ENCODE measurements at regions not wholly inside any gene's neighbourhood (a gene's known extent, or its start where the extent isn't known, plus 50 kb on each side); places are given as distances from the start of the nearest gene placed in this dataset.

- Histone ChIP-seq H3K27ac (no peak overlapping the region), H3K4me3 (no peak overlapping the region)
- DNase-seq (ENCODE audit: low spot score) = no peak
- TF ChIP-seq CTCF (IDR thresholded peaks at IDR 0.05) = no peak
Observed at GRCh38 chr3:132978464-132978863, 59.7 kb upstream of the TMEM108 start.

GRCh38 chr3:132974097-132974496 is 64.1 kb upstream of the TMEM108 start:
- DNase-seq (ENCODE audit: low spot score) = no peak
- no peak for TF ChIP-seq CTCF (IDR thresholded peaks at IDR 0.05)
- no peak overlapping the region for H3K4me3 ChIP-seq
- no peak overlapping the region for H3K27ac ChIP-seq

- TF ChIP-seq CTCF (IDR thresholded peaks at IDR 0.05) = no peak
Observed at GRCh38 chr3:132973441-132973840, 64.8 kb upstream of the TMEM108 start.

GRCh38 chr3:132972333-132972732 is 65.9 kb upstream of the TMEM108 start:
- no peak overlapping the region for H3K4me3 ChIP-seq
- TF ChIP-seq CTCF (IDR thresholded peaks at IDR 0.05) = no peak
- H3K27ac ChIP-seq = no peak overlapping the region
- DNase-seq (ENCODE audit: low spot score) = no peak

More at GRCh38 chr3:132973441-132973840, 64.8 kb upstream of the TMEM108 start:
- Histone ChIP-seq H3K27ac (no peak overlapping the region), H3K4me3 (no peak overlapping the region)
- no peak for DNase-seq (ENCODE audit: low spot score)

- no peak for TF ChIP-seq CTCF (IDR thresholded peaks at IDR 0.05)
- Histone ChIP-seq H3K4me3 (no peak overlapping the region), H3K27ac (no peak overlapping the region)
- no peak for DNase-seq (ENCODE audit: low spot score)
Observed at GRCh38 chr3:132966374-132966773, 71.8 kb upstream of the TMEM108 start.

GRCh38 chr3:132964266-132964665 is 73.9 kb upstream of the TMEM108 start:
- no peak for TF ChIP-seq CTCF (IDR thresholded peaks at IDR 0.05)
- Histone ChIP-seq H3K27ac (no peak overlapping the region), H3K4me3 (no peak overlapping the region)
- DNase-seq (ENCODE audit: low spot score) = no peak

GRCh38 chr3:132963786-132964185 is 74.4 kb upstream of the TMEM108 start:
- DNase-seq (ENCODE audit: low spot score) = no peak
- Histone ChIP-seq H3K4me3 (no peak overlapping the region), H3K27ac (no peak overlapping the region)
- no peak for TF ChIP-seq CTCF (IDR thresholded peaks at IDR 0.05)

Data from coronary artery (tissue), 2 donors.